RWPE2 (cell line): ENCODE measurements at regions not wholly inside any gene's neighbourhood (a gene's known extent, or its start where the extent isn't known, plus 50 kb on each side); places are given as distances from the start of the nearest gene placed in this dataset.

Experiments used
- ATAC-seq: fragments of 200-7000 bp; cut with Tn5 transposase; 3 replicates; pipeline ENCODE4 v1.9.1; 2021; ENCODE audit warnings: low read depth
- DNase-seq: peaks from one replicate; pipeline ENCODE4 v3.0.0-alpha.2; 2020; ENCODE audit warnings: low spot score
- H3K27ac ChIP-seq: fragments of 450-650 bp; 2 replicates; pipeline ENCODE4 v1.5.1; 2017; ENCODE audit warnings: mild to moderate bottlenecking; ENCODE audit not compliant: poor library complexity, severe bottlenecking
- H3K27me3 ChIP-seq: fragments of 250-450 bp; sonication (Bioruptor Pico); 2 replicates; pipeline ENCODE4 v1.5.1; 2021; ENCODE audit warnings: mild to moderate bottlenecking, moderate library complexity; ENCODE audit not compliant: insufficient read depth, poor library complexity, severe bottlenecking
- H3K36me3 ChIP-seq: fragments of 250-450 bp; sonication (Bioruptor Pico); 2 replicates; pipeline ENCODE4 v1.5.1; 2020; ENCODE audit warnings: low read depth, mild to moderate bottlenecking, moderate library complexity
- H3K4me1 ChIP-seq: fragments of 250-450 bp; sonication (Bioruptor Pico); 2 replicates; pipeline ENCODE4 v1.5.1; 2021; ENCODE audit warnings: mild to moderate bottlenecking, moderate library complexity; ENCODE audit not compliant: insufficient read depth, poor library complexity, severe bottlenecking
- H3K4me3 ChIP-seq: fragments of 250-450 bp; sonication (Bioruptor Pico); 2 replicates; pipeline ENCODE4 v1.5.1; 2021; ENCODE audit warnings: mild to moderate bottlenecking, moderate library complexity; ENCODE audit not compliant: severe bottlenecking
- H3K9me3 ChIP-seq: fragments of 250-450 bp; sonication (Bioruptor Pico); 2 replicates; pipeline ENCODE4 v1.5.1; 2021; ENCODE audit warnings: mild to moderate bottlenecking, moderate library complexity; ENCODE audit not compliant: severe bottlenecking
- CTCF ChIP-seq: fragments of 450-650 bp; IDR thresholded peaks from one replicate; pipeline ENCODE4 v1.5.1; 2017; ENCODE audit warnings: mild to moderate bottlenecking, moderate library complexity; ENCODE audit not compliant: poor library complexity, severe bottlenecking

- no peak for ATAC-seq
- no peak overlapping the region for H3K4me3 ChIP-seq
- H3K9me3 ChIP-seq, result no peaks in the 10 kb centered on the region
- H3K4me1 ChIP-seq, result no peaks in the 10 kb centered on the region
- DNase-seq, result no peak
- H3K27ac ChIP-seq, result no peak overlapping the region
- no peaks in the 10 kb centered on the region for H3K27me3 ChIP-seq
- H3K36me3 ChIP-seq, result no peaks in the 10 kb centered on the region
- no peak for TF ChIP-seq CTCF
Observed at GRCh38 chr3:155010416-155010815, 69.7 kb upstream of the MME start.

GRCh38 chr3:155009217-155009616 lies 70.9 kb upstream of the MME start:
- Histone ChIP-seq H3K4me3 (no peak overlapping the region), H3K9me3 (no peaks in the 10 kb centered on the region), H3K36me3 (no peaks in the 10 kb centered on the region), H3K27me3 (no peaks in the 10 kb centered on the region), H3K27ac (no peak overlapping the region), H3K4me1 (no peaks in the 10 kb centered on the region)
- no peak for DNase-seq
- no peak for ATAC-seq
- TF ChIP-seq CTCF, result no peak

- no peak for TF ChIP-seq CTCF
Observed at GRCh38 chr3:155007729-155008128, 72.4 kb upstream of the MME start.

GRCh38 chr3:155001289-155002010 lies 78.7 kb upstream of the MME start:
- no peak for DNase-seq
- no peak overlapping the region for H3K4me3 ChIP-seq

More at GRCh38 chr3:155007729-155008128, 72.4 kb upstream of the MME start:
- DNase-seq, result no peak
- Histone ChIP-seq H3K36me3 (no peaks in the 10 kb centered on the region), H3K9me3 (no peaks in the 10 kb centered on the region), H3K4me1 (no peaks in the 10 kb centered on the region), H3K27ac (no peak overlapping the region), H3K4me3 (no peak overlapping the region), H3K27me3 (no peaks in the 10 kb centered on the region)
- ATAC-seq, result no peak

More at GRCh38 chr3:155001289-155002010, 78.7 kb upstream of the MME start:
- TF ChIP-seq CTCF, result no peak
- ATAC-seq, result no peak
- H3K36me3 ChIP-seq, result no peaks in the 10 kb centered on the region
- H3K9me3 ChIP-seq, result no peaks in the 10 kb centered on the region
- no peak overlapping the region for H3K27ac ChIP-seq
- no peaks in the 10 kb centered on the region for H3K4me1 ChIP-seq
- no peaks in the 10 kb centered on the region for H3K27me3 ChIP-seq
